ENCODE measurements at regions not wholly inside any gene's neighbourhood (a gene's known extent, or its start where the extent isn't known, plus 50 kb on each side); places are given as distances from the start of the nearest gene placed in this dataset.

GRCh38 chr6:37119387-37119886 is 50.5 kb upstream of the PIM1 start:
- no peaks in the 10 kb centered on the region for H3K36me3 ChIP-seq (ENCODE audit: insufficient read depth)
- no peaks in the 10 kb centered on the region for H3K4me1 ChIP-seq (ENCODE audit: low read depth, poor library complexity, severe bottlenecking)
- no peak overlapping the region for H3K9ac ChIP-seq
- H2AFZ ChIP-seq (ENCODE audit: low read depth): no peak overlapping the region
- no peaks in the 10 kb centered on the region for H4K20me1 ChIP-seq (ENCODE audit: insufficient read depth)
- no peaks in the 10 kb centered on the region for H3K27me3 ChIP-seq (ENCODE audit: insufficient read depth, low read depth)
- H3K4me2 ChIP-seq: no peak overlapping the region
- H3K27ac ChIP-seq: no peak overlapping the region
- no peak for TF ChIP-seq CTCF (conservative IDR thresholded peaks at IDR 0.05; ENCODE audit: low read depth, low read length)
- H3K79me2 ChIP-seq (ENCODE audit: insufficient read depth, low read depth): no peaks in the 10 kb centered on the region
- H3K4me3 ChIP-seq (IDR thresholded peaks at IDR 0.05; ENCODE audit: insufficient read depth, low read depth, low read length): no peak overlapping the region

Measured in KMS-11 (cell line).